Upper lobe of left lung (tissue), 6 donors: ENCODE measurements at regions not wholly inside any gene's neighbourhood (a gene's known extent, or its start where the extent isn't known, plus 50 kb on each side); places are given as distances from the start of the nearest gene placed in this dataset.

ENCODE experiments used
- ATAC-seq, 2 donors: fragments of 200-7000 bp; cut with Tn5 transposase; one replicate each; pipeline ENCODE4 v1.9.1; 2022; ENCODE audit warnings: mild to moderate bottlenecking in 2 of 2, moderate library complexity in 2 of 2; ENCODE audit not compliant: low FRiP score in 2 of 2
- DNase-seq, 2 donors: peaks; one replicate each; pipeline ENCODE4 v3.0.0-alpha.2; 2019 to 2020
- H3K27ac ChIP-seq, 4 donors: fragments of 200-600 bp; sonication (generic); one replicate each; pipeline ENCODE4 v1.5.1; 2016 to 2019
- H3K27me3 ChIP-seq, 4 donors: fragments of 200-600 bp; sonication (generic); one replicate each; pipeline ENCODE4 v1.5.1; 2017 to 2019
- H3K36me3 ChIP-seq, 4 donors: fragments of 200-600 bp; sonication (generic); one replicate each; pipeline ENCODE4 v1.5.1; 2016 to 2019
- H3K4me1 ChIP-seq, 4 donors: fragments of 200-600 bp; sonication (generic); one replicate each; pipeline ENCODE4 v1.5.1; 2018 to 2019
- H3K4me3 ChIP-seq, 4 donors: fragments of 200-600 bp; sonication (generic); one replicate each; pipeline ENCODE4 v1.5.1; 2017 to 2019; ENCODE audit warnings: mild to moderate bottlenecking in 2 of 4, moderate library complexity in 1 of 4
- H3K9me3 ChIP-seq, 4 donors: fragments of 200-600 bp; sonication (generic); one replicate each; pipeline ENCODE4 v1.5.1; 2018 to 2019
- CTCF ChIP-seq, 6 experiments: fragments of 450-650 bp in 4 of 6; fragments of 200-600 bp in 2 of 6; sonication (generic) in 2 of 6; IDR thresholded peaks; one replicate each; pipeline ENCODE4 v1.5.1; 2016 to 2019; ENCODE audit warnings: antibody characterized with exemption in 6 of 6
- EP300 ChIP-seq, 4 donors: sonication (generic); formaldehyde crosslinking; IDR thresholded peaks; one replicate each; pipeline ENCODE4 v1.5.1; 2017; ENCODE audit warnings: antibody characterized with exemption in 4 of 4, control low read depth in 2 of 4
- POLR2A ChIP-seq, 4 donors: fragments of 450-650 bp; IDR thresholded peaks; one replicate each; pipeline ENCODE4 v1.5.1; 2016 to 2017; ENCODE audit warnings: antibody characterized with exemption in 4 of 4, mild to moderate bottlenecking in 2 of 4
- POLR2AphosphoS5 ChIP-seq, 2 donors: sonication (generic); formaldehyde crosslinking; IDR thresholded peaks; one replicate each; pipeline ENCODE4 v1.5.1; 2017; ENCODE audit warnings: antibody characterized with exemption in 2 of 2
- WGBS, 2 donors: methylation state at CpG; one replicate each; pipeline ENCODE4 v1.1.5; 2017 to 2018; 5-methylcytosine and 5-hydroxymethylcytosine counted together
- donor health status: DM: no; HTN: no; CAD: no; lungs with moderate emphysema.
- donor health status: DM: no; HTN: yes; CAD: no; lungs with severe emphysema.

- no peak for ATAC-seq
- Histone ChIP-seq H3K9me3 (no peaks in the 10 kb centered on the region), H3K27ac (no peak overlapping the region), H3K36me3 (no peaks in the 10 kb centered on the region), H3K4me3 (no peak overlapping the region), H3K27me3 (no peaks in the 10 kb centered on the region), H3K4me1 (no peaks in the 10 kb centered on the region)
- DNase-seq = no peak
- no peak for TF ChIP-seq POLR2AphosphoS5 (IDR thresholded peaks at IDR 0.05)
- no peak for TF ChIP-seq EP300 (IDR thresholded peaks at IDR 0.05)
- TF ChIP-seq CTCF (IDR thresholded peaks at IDR 0.05) = no peak
- no peak for TF ChIP-seq POLR2A (IDR thresholded peaks at IDR 0.05)
- WGBS, 2 donors = 74% methylated on average over 2 of the region's 2 CpGs; no CpG with 5 or more reads in 1 of the 2 donors
These were observed 440.4 kb downstream of the FAM133A start for GRCh38 chrX:94114362-94114761.

- Histone ChIP-seq H3K27ac (no peak overlapping the region), H3K9me3 (no peaks in the 10 kb centered on the region), H3K4me3 (no peak overlapping the region), H3K36me3 (no peaks in the 10 kb centered on the region), H3K4me1 (no peaks in the 10 kb centered on the region), H3K27me3 (no peaks in the 10 kb centered on the region)
- 68% methylated on average over 2 of the region's 2 CpGs; no CpG with 5 or more reads in 1 of the 2 donors for WGBS, 2 donors
- TF ChIP-seq CTCF (IDR thresholded peaks at IDR 0.05) (no peak), EP300 (IDR thresholded peaks at IDR 0.05) (no peak), POLR2AphosphoS5 (IDR thresholded peaks at IDR 0.05) (no peak), POLR2A (IDR thresholded peaks at IDR 0.05) (no peak)
- DNase-seq = no peak
- ATAC-seq = no peak
These were observed 447.8 kb downstream of the FAM133A start for GRCh38 chrX:94121799-94122198.

- Histone ChIP-seq H3K4me3 (no peak overlapping the region), H3K27me3 (no peaks in the 10 kb centered on the region), H3K27ac (no peak overlapping the region), H3K36me3 (no peaks in the 10 kb centered on the region), H3K9me3 (no peaks in the 10 kb centered on the region), H3K4me1 (no peaks in the 10 kb centered on the region)
- DNase-seq (no peak), ATAC-seq (no peak)
- 80% methylated on average over 1 of the region's 2 CpGs; no CpG with 5 or more reads in 1 of the 2 donors for WGBS, 2 donors
- TF ChIP-seq EP300 (IDR thresholded peaks at IDR 0.05) = no peak
- TF ChIP-seq POLR2AphosphoS5 (IDR thresholded peaks at IDR 0.05) = no peak
- TF ChIP-seq POLR2A (IDR thresholded peaks at IDR 0.05) = no peak
These were observed 449.1 kb downstream of the FAM133A start for GRCh38 chrX:94123062-94123461.

GRCh38 chrX:94162971-94163370, 489.0 kb downstream of the FAM133A start:
- WGBS, 2 donors = 81 to 88% methylated on average over 2 of the region's 2 CpGs
- H3K9me3 ChIP-seq = no peaks in the 10 kb centered on the region
- no peaks in the 10 kb centered on the region for H3K36me3 ChIP-seq
- ATAC-seq (no peak), DNase-seq (no peak)
- no peak overlapping the region for H3K4me3 ChIP-seq
- H3K27me3 ChIP-seq = no peaks in the 10 kb centered on the region
- TF ChIP-seq CTCF (IDR thresholded peaks at IDR 0.05) (no peak), POLR2A (IDR thresholded peaks at IDR 0.05) (no peak), EP300 (IDR thresholded peaks at IDR 0.05) (no peak)
- no peaks in the 10 kb centered on the region for H3K4me1 ChIP-seq
- H3K27ac ChIP-seq = no peak overlapping the region

GRCh38 chrX:94178145-94178788, 504.3 kb downstream of the FAM133A start:
- 71 to 75% methylated on average over 9 of the region's 9 CpGs for WGBS, 2 donors
- H3K9me3 ChIP-seq = no peaks in the 10 kb centered on the region
- no peaks in the 10 kb centered on the region for H3K27me3 ChIP-seq
- ATAC-seq (no peak), DNase-seq (no peak)
- H3K27ac ChIP-seq = no peak overlapping the region
- H3K4me1 ChIP-seq = no peaks in the 10 kb centered on the region
- no peak overlapping the region for H3K4me3 ChIP-seq
- TF ChIP-seq CTCF (IDR thresholded peaks at IDR 0.05) (no peak), POLR2AphosphoS5 (IDR thresholded peaks at IDR 0.05) (no peak), EP300 (IDR thresholded peaks at IDR 0.05) (no peak), POLR2A (IDR thresholded peaks at IDR 0.05) (no peak)
- no peaks in the 10 kb centered on the region for H3K36me3 ChIP-seq
